WTC11 (cell line): ENCODE measurements at regions not wholly inside any gene's neighbourhood (a gene's known extent, or its start where the extent isn't known, plus 50 kb on each side); places are given as distances from the start of the nearest gene placed in this dataset.

Source experiments
- ATF2 ChIP-seq: sonication (generic); formaldehyde crosslinking; IDR thresholded peaks from 2 replicates; pipeline ENCODE4 v1.8.1; 2022; ENCODE audit warnings: low read depth, missing genetic modification reagents, borderline replicate concordance
- NFYB ChIP-seq: sonication (generic); formaldehyde crosslinking; conservative IDR thresholded peaks from 2 replicates; pipeline ENCODE4 v1.8.0; 2022; ENCODE audit warnings: low read depth, missing genetic modification reagents
- SMAD3 ChIP-seq: sonication (generic); formaldehyde crosslinking; IDR thresholded peaks from 2 replicates; pipeline ENCODE4 v1.8.0; 2022; ENCODE audit warnings: missing genetic modification reagents, mild to moderate bottlenecking, borderline replicate concordance
- TF ChIP-seq, protein P1 (sequence below): fragments of 200-600 bp; IDR thresholded peaks from 2 replicates; pipeline ENCODE4 v1.8.0; 2022; ENCODE audit warnings: antibody characterized with exemption

DNA sequence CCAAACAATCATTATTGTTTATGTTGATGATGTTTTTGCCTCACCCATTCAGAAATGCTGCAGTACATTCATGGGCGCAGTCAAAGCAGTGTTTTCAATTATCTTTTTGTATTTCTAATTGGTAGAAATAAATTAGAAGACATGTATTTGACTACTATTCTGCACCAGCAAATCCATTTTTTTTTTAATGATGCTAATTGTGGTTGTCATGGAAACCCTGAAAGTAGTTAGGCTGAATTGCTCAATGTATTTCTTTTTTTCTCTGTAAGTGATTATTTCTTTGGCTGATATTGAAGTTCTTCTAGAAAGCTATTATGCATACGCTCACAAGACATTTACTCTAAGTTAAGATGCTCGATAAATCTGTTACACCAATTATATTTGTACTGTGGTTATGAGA lies 101.2 kb downstream of the RFC3 start:
- TF ChIP-seq, protein P1, sequence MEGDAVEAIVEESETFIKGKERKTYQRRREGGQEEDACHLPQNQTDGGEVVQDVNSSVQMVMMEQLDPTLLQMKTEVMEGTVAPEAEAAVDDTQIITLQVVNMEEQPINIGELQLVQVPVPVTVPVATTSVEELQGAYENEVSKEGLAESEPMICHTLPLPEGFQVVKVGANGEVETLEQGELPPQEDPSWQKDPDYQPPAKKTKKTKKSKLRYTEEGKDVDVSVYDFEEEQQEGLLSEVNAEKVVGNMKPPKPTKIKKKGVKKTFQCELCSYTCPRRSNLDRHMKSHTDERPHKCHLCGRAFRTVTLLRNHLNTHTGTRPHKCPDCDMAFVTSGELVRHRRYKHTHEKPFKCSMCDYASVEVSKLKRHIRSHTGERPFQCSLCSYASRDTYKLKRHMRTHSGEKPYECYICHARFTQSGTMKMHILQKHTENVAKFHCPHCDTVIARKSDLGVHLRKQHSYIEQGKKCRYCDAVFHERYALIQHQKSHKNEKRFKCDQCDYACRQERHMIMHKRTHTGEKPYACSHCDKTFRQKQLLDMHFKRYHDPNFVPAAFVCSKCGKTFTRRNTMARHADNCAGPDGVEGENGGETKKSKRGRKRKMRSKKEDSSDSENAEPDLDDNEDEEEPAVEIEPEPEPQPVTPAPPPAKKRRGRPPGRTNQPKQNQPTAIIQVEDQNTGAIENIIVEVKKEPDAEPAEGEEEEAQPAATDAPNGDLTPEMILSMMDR = no peak
- TF ChIP-seq SMAD3 (CRISPR knock-in tag) (no peak), NFYB (CRISPR knock-in tag) (no peak), ATF2 (CRISPR knock-in tag) (no peak)
